ENCODE measurements at regions not wholly inside any gene's neighbourhood (a gene's known extent, or its start where the extent isn't known, plus 50 kb on each side); places are given as distances from the start of the nearest gene placed in this dataset.

DNA sequence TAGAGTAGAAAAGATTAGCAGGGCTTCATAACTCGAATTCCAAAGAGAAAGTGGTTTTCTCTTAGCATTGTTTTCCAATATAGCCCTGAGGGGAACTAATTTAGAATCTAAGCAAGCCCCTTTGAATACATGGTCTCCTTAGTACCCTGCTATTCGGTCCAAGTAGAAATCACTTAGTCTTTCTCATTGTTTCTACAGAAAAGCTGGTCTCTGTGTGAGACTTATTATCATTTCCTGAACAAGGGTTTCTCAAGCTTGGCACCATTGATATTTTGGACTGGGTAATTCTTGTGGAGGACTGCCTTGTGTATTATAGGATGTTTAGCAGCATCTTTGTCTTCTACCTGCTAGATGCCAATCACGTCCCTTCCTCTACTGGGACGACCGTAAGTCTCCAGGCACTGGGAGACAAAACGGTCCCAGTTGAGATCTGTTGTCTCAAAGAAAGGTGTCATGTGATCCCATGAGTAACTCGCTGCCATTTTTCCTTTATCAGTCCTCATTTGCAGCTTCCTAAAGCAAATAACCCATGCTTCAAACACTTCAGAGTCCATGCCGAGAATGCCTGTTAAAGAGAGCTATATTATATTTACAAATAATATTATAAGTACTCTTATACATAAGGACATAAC is 230.7 kb upstream of the SLCO3A1 start:
- no peak for DNase-seq (ENCODE audit: low spot score)
- Mint-ChIP-seq H3K9me3 (ENCODE audit: unreplicated experiment) (no peaks in the 10 kb centered on the region), H3K4me1 (ENCODE audit: unreplicated experiment) (peaks cover 17% of the 10 kb centered on the region), H3K36me3 (ENCODE audit: low read depth, unreplicated experiment) (no peaks in the 10 kb centered on the region), H3K27me3 (ENCODE audit: unreplicated experiment) (no peaks in the 10 kb centered on the region), H3K4me3 (ENCODE audit: unreplicated experiment) (no peak overlapping the region), H3K27ac (ENCODE audit: unreplicated experiment) (no peak overlapping the region)
- TF ChIP-seq, protein P1, sequence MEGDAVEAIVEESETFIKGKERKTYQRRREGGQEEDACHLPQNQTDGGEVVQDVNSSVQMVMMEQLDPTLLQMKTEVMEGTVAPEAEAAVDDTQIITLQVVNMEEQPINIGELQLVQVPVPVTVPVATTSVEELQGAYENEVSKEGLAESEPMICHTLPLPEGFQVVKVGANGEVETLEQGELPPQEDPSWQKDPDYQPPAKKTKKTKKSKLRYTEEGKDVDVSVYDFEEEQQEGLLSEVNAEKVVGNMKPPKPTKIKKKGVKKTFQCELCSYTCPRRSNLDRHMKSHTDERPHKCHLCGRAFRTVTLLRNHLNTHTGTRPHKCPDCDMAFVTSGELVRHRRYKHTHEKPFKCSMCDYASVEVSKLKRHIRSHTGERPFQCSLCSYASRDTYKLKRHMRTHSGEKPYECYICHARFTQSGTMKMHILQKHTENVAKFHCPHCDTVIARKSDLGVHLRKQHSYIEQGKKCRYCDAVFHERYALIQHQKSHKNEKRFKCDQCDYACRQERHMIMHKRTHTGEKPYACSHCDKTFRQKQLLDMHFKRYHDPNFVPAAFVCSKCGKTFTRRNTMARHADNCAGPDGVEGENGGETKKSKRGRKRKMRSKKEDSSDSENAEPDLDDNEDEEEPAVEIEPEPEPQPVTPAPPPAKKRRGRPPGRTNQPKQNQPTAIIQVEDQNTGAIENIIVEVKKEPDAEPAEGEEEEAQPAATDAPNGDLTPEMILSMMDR (IDR thresholded peaks at IDR 0.05; ENCODE audit: unreplicated experiment): no peak

DNA sequence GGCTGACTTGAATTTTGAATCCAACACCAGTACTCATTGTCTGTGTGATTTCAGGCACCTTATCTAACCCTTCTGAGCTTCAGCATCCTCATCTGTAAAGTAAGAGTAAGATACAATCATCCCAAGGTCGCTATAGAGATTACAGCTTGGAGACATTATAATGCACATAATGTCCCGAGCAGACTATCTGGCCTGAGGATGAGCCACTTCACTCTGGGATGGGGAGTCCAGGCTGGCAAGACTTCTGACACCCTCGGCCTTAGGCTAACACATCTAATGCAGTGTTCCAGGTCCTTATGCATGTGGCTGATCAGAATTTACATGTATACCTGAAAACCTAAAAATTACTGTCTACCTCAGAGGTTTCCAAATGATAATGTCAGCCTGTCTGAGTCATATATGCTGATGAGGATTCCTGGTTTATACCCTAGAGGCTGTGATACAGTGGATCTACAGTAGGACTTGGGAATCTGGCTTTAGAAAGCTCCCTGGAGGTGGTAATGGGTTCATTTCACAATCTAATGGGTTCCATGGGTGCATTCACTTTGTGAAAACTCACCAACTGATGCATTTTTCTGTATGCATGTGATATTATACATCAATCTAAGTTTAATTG is 229.0 kb upstream of the SLCO3A1 start:
- Mint-ChIP-seq H3K27me3 (ENCODE audit: unreplicated experiment) (peaks cover 3% of the 10 kb centered on the region), H3K27ac (ENCODE audit: unreplicated experiment) (no peak overlapping the region), H3K4me3 (ENCODE audit: unreplicated experiment) (no peak overlapping the region), H3K4me1 (ENCODE audit: unreplicated experiment) (peaks cover 17% of the 10 kb centered on the region), H3K9me3 (ENCODE audit: unreplicated experiment) (no peaks in the 10 kb centered on the region), H3K36me3 (ENCODE audit: low read depth, unreplicated experiment) (no peaks in the 10 kb centered on the region)
- no peak for DNase-seq (ENCODE audit: low spot score)
- TF ChIP-seq, protein P1 (IDR thresholded peaks at IDR 0.05; ENCODE audit: unreplicated experiment): no peak

DNA sequence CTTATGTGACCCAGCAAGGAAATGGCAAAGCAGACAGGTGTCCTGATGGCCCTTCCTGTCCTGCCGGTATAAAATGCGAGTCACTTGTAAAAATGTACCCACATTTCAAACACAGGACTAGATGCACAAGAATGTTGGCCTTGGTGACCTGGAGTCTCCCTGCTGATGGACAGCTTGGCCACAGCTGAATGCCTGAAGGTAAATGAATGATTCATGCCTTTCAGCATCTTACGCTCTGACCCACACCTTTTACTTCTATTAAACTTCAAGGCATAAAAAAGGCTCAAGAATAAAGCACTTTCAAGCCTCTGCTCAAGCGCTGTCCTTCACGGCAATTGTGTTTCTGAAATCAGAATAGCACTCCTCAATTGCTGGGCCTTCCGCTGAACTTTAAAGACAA is 228.0 kb upstream of the SLCO3A1 start:
- Mint-ChIP-seq H3K36me3 (ENCODE audit: low read depth, unreplicated experiment) (no peaks in the 10 kb centered on the region), H3K9me3 (ENCODE audit: unreplicated experiment) (no peaks in the 10 kb centered on the region), H3K27ac (ENCODE audit: unreplicated experiment) (no peak overlapping the region), H3K27me3 (ENCODE audit: unreplicated experiment) (peaks cover 3% of the 10 kb centered on the region), H3K4me1 (ENCODE audit: unreplicated experiment) (peaks cover 12% of the 10 kb centered on the region), H3K4me3 (ENCODE audit: unreplicated experiment) (no peak overlapping the region)
- DNase-seq (ENCODE audit: low spot score): no peak
- TF ChIP-seq, protein P1 (IDR thresholded peaks at IDR 0.05; ENCODE audit: unreplicated experiment): no peak

DNA sequence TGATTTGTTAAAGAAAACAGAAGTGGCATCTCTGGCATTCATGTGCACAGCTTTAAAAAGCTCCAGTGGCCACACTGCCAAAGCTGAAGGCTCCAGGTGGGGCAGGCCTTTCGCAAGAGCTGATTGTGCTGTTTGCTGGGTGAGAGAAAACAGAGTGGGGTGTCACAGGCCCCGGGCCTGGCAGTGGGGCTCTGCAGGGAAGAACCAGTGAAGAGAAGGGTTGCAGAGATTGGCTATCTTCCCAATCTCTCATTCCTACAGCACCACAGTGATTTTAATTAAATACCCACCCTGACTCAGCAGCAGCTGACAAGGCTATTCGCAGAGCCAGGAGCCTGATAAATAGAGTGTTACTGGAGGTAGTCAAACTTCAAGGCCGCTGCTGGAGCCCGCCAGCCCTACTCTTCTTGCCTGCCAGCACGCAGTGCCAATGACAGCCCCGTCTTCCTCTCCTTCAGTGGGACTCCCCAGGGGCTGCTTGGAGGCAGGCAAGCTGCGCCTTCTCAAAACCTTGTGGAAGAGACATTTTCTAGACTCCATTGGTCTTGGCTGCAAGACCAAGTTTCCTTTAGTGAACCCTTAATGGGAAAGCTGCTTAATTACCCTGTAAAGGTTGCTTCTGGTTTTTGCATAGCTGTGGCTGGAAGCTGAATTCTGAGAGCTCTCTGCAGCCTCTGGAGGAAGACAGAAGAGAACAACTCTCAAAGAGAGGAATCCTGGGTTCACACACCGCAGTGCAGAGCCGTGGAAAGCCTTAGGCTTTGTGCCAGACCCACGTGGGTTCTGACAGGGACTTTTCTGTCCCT is 225.8 kb upstream of the SLCO3A1 start:
- no peak overlapping the region for H3K27ac Mint-ChIP-seq (ENCODE audit: unreplicated experiment)
- H3K27me3 Mint-ChIP-seq (ENCODE audit: unreplicated experiment): peaks cover 3% of the 10 kb centered on the region
- H3K4me3 Mint-ChIP-seq (ENCODE audit: unreplicated experiment): no peak overlapping the region
- H3K4me1 Mint-ChIP-seq (ENCODE audit: unreplicated experiment): peaks cover 4% of the 10 kb centered on the region
- H3K9me3 Mint-ChIP-seq (ENCODE audit: unreplicated experiment): no peaks in the 10 kb centered on the region
- no peak for DNase-seq (ENCODE audit: low spot score)
- no peaks in the 10 kb centered on the region for H3K36me3 Mint-ChIP-seq (ENCODE audit: low read depth, unreplicated experiment)
- TF ChIP-seq, protein P1 (IDR thresholded peaks at IDR 0.05; ENCODE audit: unreplicated experiment): no peak

DNA sequence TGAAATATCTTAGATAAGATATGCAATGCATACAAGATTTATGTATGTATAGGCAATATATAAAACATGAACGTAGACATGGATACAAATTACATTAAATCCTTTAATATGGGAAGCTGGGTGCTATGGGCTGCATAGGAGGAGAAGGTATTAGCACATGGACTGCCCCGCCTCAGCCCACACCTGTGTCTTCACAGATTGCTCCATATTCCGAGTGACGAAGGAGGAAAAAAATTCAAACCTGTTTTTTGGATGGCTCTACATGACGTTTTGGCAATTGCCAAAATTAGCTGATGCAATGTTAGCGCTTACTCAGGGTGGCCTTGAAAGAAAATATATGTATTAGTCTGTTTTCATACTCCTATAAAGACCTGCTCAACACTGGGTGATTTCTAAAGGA is 223.4 kb upstream of the SLCO3A1 start:
- DNase-seq (ENCODE audit: low spot score): no peak
- Mint-ChIP-seq H3K27ac (ENCODE audit: unreplicated experiment) (no peak overlapping the region), H3K27me3 (ENCODE audit: unreplicated experiment) (peaks cover 5% of the 10 kb centered on the region), H3K4me1 (ENCODE audit: unreplicated experiment) (peaks cover 4% of the 10 kb centered on the region), H3K9me3 (ENCODE audit: unreplicated experiment) (no peaks in the 10 kb centered on the region), H3K36me3 (ENCODE audit: low read depth, unreplicated experiment) (no peaks in the 10 kb centered on the region), H3K4me3 (ENCODE audit: unreplicated experiment) (no peak overlapping the region)
- TF ChIP-seq, protein P1 (IDR thresholded peaks at IDR 0.05; ENCODE audit: unreplicated experiment): no peak
